ENCODE measurements at regions not wholly inside any gene's neighbourhood (a gene's known extent, or its start where the extent isn't known, plus 50 kb on each side); places are given as distances from the start of the nearest gene placed in this dataset.
A peak's percentile ranks its signal among the peaks of the same experiment; 100 is the strongest.

DNA sequence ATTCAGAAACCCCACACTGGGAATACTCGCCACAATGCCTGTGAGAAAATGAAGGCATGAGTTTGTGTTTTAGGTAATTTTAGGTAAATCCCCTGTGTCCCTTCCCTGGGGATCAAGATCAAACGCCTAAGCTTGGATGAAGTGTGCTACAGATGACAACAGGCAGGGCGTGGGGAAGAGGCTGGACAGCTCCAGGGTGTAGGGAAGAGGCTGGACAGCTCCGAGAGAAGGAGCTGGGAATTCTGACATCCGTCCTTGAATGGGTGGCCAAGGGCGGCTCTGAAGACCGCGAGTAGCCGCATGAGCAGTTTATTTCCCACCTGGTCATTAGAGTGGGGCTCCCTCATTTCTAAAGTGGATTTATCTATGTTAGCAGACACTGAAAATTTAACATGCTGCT, 109.7 kb downstream of the RAMP3 start:
- H3K79me2 ChIP-seq (ENCODE audit: insufficient read depth, low read length), result no peaks in the 10 kb centered on the region
- ATAC-seq (no peak), DNase-seq (ENCODE audit: low spot score) (no peak), FAIRE-seq (no peak)
- no peaks in the 10 kb centered on the region for H3K36me3 ChIP-seq (replicated peaks in 1 of 2; ENCODE audit: control insufficient read depth in 1 of 2, insufficient read depth in 2 of 2, low read length in 2 of 2)
- no peak overlapping the region for H3K4me2 ChIP-seq (ENCODE audit: low read depth, low read length)
- no peak overlapping the region for H3K4me3 ChIP-seq (replicated peaks in 1 of 3; ENCODE audit: insufficient read depth in 1 of 3, low read depth in 2 of 3, low read length in 3 of 3)
- H2AFZ ChIP-seq (ENCODE audit: low read length), result no peak overlapping the region
- BruUV-seq (replicated peaks), result no TSS peak
- H4K20me1 ChIP-seq (ENCODE audit: insufficient read depth, low read length), result no peaks in the 10 kb centered on the region
- 29% methylated on average over 9 of the region's 9 CpGs for WGBS (ENCODE audit: low lambda C conversion rate)
- no peak overlapping the region for H3K9ac ChIP-seq (ENCODE audit: insufficient read depth, low read depth, low read length)
- in situ Hi-C loops (cut with HindIII; ENCODE audit: extremely low pct_ligation_motif_present, low pct_unique_long_range_greater_than_20kb), result loop anchor here (25.0 kb wide), 1 partner anchor 305 kb away; no protein-coding TSS in a partner anchor
- ChIA-PET POLR2A (no interaction called here), CTCF (ENCODE audit: low intra/inter-chr PET ratio, low total read pairs) (no interaction called here)
- H3K27me3 ChIP-seq (ENCODE audit: control insufficient read depth in 1 of 2, insufficient read depth in 2 of 2, low read length in 2 of 2), result peaks cover 0 to 13% of the 10 kb centered on the region in 2 experiments; a peak in 2 of 5 replicates
- no peaks in the 10 kb centered on the region for H3K4me1 ChIP-seq (ENCODE audit: insufficient read depth, low read length)
- H3K9me3 ChIP-seq (ENCODE audit: low read length), result no peaks in the 10 kb centered on the region
- intact Hi-C loops (cut with micrococcal nuclease; ENCODE audit: unreplicated experiment), result no loop called here
- H3K27ac ChIP-seq (ENCODE audit: extremely low read length, insufficient read depth, low read length), result no peak overlapping the region
- TF ChIP-seq ZNF337 (CRISPR knock-in tag; IDR thresholded peaks at IDR 0.05; ENCODE audit: borderline replicate concordance, low read depth) (no peak), ZBTB7A (CRISPR knock-in tag; IDR thresholded peaks at IDR 0.05) (no peak), SIX4 (CRISPR knock-in tag; IDR thresholded peaks at IDR 0.05) (no peak), MIER2 (CRISPR knock-in tag; IDR thresholded peaks at IDR 0.05) (peak; percentile 95), EHMT2 (IDR thresholded peaks at IDR 0.05; ENCODE audit: borderline replicate concordance, low read depth, low read length) (peak; percentile 35; the same call in 1 of the 2 replicates), ZNF530 (CRISPR knock-in tag; IDR thresholded peaks at IDR 0.05; ENCODE audit: low read depth) (no peak), IRX3 (CRISPR knock-in tag; IDR thresholded peaks at IDR 0.05; ENCODE audit: borderline replicate concordance, low read depth) (no peak), ZBTB1 (CRISPR knock-in tag; IDR thresholded peaks at IDR 0.05; ENCODE audit: borderline replicate concordance) (no peak), REST (IDR thresholded peaks at IDR 0.05; ENCODE audit: borderline replicate concordance in 1 of 2, low read depth in 1 of 2, low read length in 2 of 2) (peak; percentile 73 to 93), NFE2 (CRISPR knock-in tag; IDR thresholded peaks at IDR 0.05) (no peak)
- TF ChIP-seq, protein P1, sequence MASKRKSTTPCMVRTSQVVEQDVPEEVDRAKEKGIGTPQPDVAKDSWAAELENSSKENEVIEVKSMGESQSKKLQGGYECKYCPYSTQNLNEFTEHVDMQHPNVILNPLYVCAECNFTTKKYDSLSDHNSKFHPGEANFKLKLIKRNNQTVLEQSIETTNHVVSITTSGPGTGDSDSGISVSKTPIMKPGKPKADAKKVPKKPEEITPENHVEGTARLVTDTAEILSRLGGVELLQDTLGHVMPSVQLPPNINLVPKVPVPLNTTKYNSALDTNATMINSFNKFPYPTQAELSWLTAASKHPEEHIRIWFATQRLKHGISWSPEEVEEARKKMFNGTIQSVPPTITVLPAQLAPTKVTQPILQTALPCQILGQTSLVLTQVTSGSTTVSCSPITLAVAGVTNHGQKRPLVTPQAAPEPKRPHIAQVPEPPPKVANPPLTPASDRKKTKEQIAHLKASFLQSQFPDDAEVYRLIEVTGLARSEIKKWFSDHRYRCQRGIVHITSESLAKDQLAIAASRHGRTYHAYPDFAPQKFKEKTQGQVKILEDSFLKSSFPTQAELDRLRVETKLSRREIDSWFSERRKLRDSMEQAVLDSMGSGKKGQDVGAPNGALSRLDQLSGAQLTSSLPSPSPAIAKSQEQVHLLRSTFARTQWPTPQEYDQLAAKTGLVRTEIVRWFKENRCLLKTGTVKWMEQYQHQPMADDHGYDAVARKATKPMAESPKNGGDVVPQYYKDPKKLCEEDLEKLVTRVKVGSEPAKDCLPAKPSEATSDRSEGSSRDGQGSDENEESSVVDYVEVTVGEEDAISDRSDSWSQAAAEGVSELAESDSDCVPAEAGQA (IDR thresholded peaks at IDR 0.05; ENCODE audit: low read depth), result no peak
- TF ChIP-seq, protein P1 (CRISPR knock-in tag; IDR thresholded peaks at IDR 0.05; ENCODE audit: borderline replicate concordance), result no peak
